ENCODE measurements at regions not wholly inside any gene's neighbourhood (a gene's known extent, or its start where the extent isn't known, plus 50 kb on each side); places are given as distances from the start of the nearest gene placed in this dataset.
"Not testable (repeated sequence)": the region's sequence is repeated elsewhere in the genome, so short reads cannot be mapped to it uniquely, and the experiment has no call there.

DNA sequence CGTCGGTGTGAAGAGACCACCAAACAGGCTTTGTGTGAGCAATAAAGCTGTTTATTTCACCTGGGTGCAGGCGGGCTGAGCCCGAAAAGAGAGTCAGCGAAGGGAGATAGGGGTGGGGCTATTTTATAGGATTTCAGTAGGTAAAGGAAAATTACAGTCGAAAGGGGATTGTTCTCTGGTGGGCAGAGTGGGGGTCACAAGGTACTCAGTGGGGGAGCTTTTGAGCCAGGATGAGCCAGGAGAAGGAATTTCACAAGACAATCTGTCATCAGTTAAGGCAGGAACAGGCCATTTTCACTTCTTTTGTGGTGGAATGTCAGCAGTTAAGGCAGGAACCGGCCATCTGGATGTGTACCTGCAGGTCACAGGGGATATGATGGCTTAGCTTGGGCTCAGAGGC, 98.1 kb downstream of the RTP4 start:
- not testable (repeated sequence) for DNase-seq

- DNase-seq = no peak
Measured at GRCh38 chr3:187465503-187465902, 97.3 kb downstream of the RTP4 start.

- no peak for DNase-seq
Measured at GRCh38 chr3:187464682-187465081, 96.5 kb downstream of the RTP4 start.

DNA sequence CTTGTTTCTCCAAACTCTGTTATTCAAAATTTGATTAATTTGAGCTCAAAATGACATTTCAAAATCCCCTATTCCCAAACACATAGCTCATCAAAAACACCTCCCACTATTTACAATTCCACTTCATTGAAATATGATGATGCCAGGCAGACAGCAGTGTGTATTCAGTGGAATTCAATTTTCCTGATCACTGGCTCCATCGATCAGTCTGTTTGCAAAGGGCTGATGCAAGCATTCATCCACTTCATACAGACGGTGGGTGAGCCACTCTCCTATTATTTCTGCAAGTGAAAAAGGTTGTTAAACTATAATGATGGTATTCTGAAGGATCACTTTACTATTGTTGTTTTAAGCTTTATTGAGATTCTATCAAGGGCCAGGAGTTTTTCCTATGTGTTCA, 90.7 kb downstream of the RTP4 start:
- no peak for DNase-seq

DNA sequence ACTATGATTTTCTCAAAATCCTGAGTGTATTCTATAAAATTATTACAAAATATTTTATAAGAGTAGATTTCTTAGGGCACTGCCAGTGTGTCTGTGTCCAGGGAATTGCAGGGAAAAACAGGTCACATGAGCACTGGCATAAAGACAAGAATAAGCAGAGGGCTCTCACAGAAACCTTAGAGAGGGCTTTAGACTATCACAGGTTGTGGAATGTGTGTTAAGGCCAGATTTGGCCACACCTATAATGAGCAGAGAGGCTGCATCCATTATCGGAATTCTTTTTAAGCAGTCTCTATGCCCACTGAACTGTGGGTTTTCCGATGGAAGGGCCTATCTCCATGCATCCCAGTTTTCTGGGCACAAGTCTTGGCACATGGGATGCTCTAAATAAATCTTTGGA, 90.2 kb downstream of the RTP4 start:
- no peak for DNase-seq

- no peak for DNase-seq
Measured at GRCh38 chr3:187456250-187456649, 88.1 kb downstream of the RTP4 start.

DNA sequence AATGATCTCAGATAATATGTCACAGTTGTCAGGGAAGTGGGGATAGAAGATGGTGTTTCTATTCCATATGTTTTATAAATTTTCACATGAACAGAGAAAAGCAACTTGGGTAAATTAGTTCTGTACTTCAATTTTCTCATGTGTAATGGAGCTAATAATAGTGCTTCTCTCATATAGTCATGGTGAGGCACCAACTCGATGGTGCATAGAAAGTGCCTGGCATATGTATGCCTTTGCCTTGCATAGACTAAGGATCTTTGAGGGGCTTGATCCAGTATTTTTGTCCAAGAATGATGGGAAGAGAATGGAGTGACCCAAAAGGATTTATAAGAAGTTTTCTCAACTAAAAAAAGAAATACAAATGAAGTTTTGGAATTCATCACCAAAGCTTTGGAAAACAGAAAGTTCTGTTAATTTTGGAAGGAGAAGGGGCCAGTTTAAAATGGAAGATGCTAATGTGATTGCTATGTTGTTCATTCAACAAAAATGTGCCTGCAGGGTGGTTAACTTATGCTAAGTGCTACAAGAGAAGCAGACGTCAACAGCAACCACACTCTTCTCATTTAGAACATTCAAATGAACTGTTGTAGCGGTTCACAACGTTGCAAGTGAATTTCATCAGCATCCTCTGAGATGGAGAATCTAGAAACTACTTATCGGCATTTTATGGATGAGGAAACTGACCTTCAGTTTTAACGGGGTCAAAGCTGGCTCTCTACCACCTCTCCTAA, 86.1 kb downstream of the RTP4 start:
- DNase-seq = no peak

DNA sequence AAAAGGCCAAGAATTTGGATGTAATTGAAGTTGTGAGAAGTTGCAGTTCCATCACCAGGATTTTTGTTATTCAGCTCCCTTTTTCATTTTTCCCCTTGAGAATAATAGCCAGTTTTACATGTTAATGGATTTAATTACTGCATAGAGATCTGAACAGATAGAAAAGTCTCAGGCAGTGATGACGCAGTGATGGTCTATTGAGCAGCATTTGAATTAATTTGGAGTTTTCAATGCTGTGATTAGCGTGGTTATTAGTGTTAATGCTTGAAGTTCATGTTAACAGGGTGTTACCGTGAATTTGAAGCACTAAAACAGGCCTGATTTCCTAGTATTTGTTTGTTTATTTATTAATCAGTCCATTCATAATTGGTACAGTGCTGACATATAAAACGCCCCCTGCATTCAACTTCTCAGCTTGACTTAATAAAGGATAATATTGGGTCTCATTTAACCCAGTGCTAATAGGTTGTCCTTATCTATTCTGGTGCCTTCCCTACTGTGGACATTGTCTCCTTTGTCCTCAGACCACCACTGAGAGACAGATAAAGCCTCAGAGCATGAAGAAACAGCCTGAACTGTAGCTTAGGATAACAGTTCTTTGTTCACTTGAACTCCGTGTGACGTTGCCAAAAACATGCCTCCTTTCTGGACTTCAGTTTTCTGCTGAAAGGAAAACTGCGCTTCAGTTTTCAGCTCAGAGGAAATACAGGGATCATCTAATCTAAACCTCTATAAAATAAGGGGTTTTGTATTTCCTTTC, 82.4 kb downstream of the RTP4 start:
- no peak for DNase-seq

- DNase-seq = no peak
Measured at GRCh38 chr3:187448674-187449073, 80.5 kb downstream of the RTP4 start.

DNA sequence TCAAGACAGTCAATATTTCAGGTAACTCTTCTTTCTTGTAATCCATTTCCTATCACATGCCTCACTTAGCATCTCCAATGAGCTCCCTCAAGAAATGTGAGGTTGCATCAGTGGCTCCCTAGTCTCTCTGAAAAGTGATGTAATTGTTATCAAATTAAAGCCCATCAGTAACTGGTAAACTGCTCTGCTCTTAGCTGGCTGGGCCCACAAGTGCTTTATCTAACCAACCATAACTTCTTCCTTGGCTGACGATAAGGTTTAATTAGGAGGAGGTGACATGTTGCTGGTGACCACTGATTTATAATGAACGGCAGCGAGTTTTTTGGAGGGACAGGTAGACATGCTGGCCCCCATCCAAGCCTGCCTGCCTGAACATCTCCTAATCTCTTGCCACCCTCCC, 79.6 kb downstream of the RTP4 start:
- DNase-seq = no peak

DNA sequence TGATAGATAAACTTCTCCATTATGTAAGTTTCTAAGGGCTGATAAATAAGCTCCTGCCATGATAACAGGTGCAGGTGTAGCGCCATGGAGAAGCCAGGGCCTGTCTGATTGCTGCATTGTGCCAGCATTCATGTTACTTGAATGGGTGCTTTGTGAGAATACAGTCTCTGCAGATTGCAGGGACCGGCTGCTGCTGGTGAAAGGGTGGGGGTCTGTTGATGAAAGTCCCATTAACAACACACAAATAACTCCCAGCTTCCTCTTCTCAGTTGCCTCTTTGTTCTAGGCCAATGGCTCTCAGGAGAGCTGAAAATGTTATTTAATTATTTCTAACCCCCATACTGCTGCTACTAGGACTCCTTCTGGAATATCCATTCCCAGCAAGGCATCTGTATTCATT, 77.2 kb downstream of the RTP4 start:
- no peak for DNase-seq

DNA sequence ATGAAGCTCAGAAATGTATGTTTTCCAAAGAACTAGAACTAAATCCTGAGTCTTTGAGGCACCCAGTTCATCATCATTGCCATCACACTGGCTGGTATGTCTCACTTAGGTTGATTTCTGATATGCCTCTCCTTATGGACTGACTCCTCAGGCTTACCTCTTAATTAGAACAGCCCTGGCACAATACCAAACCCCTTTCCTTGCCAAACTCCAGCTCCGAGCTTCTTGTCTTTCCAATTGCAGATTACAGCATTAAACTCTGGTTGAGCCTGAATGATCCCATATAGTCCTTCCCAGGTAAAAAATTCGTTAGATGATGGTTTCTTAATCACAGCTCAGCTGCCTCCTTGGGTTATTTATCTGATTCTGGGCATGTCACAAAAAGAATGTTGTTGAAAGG, 66.3 kb downstream of the RTP4 start:
- DNase-seq = no peak

GRCh38 chr3:187430576-187430975, 62.4 kb downstream of the RTP4 start:
- DNase-seq = no peak

Measured in activated T-cell treated with anti-CD3 and anti-CD28 coated beads, Interleukin-2, amount 50 U/mL, for 1 hour (primary cell).